ENCODE measurements at regions not wholly inside any gene's neighbourhood (a gene's known extent, or its start where the extent isn't known, plus 50 kb on each side); places are given as distances from the start of the nearest gene placed in this dataset.

DNA sequence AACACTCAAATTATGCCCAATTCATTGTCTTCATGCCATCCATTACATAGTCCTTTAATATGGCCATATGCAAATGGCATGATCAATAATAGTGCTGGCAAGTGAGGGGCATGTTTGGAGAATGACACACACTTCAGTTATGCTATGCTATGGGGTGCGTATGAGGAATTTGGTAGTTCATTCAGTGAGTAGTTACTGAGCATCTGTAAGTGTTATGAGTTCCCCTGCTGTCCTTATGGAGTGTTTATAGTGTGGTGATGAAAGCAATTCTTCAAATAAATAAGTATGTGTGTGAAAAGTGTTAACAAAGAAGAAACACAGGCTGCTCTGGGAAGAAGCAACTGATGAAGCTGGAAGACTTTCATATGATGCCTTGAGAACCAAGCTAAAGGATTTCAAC lies 383.7 kb upstream of the SLC14A2 start:
- H3K23ac ChIP-seq (ENCODE audit: low read length), result no peak overlapping the region
- no peak overlapping the region for H2BK15ac ChIP-seq (replicated peaks; ENCODE audit: low read depth)
- H3K79me1 ChIP-seq (ENCODE audit: low read length), result no peaks in the 10 kb centered on the region
- no peak overlapping the region for H3K27ac ChIP-seq (ENCODE audit: low read depth, low read length)
- H2BK120ac ChIP-seq (ENCODE audit: low read depth, low read length), result no peak overlapping the region
- no peak overlapping the region for H3K56ac ChIP-seq (ENCODE audit: low read length)
- no peak for DNase-seq
- no peak overlapping the region for H3K4me2 ChIP-seq (ENCODE audit: low read length)
- no peak overlapping the region for H4K8ac ChIP-seq (ENCODE audit: low read depth, low read length)
- H3K4me1 ChIP-seq (ENCODE audit: control insufficient read depth, low read depth, low read length), result no peaks in the 10 kb centered on the region
- H3K4me3 ChIP-seq (ENCODE audit: low read length), result no peak overlapping the region
- WGBS (ENCODE audit: extremely low coverage, insufficient coverage, low lambda C conversion rate), result no CpG with 5 or more reads among the region's 1 CpG
- H3K36me3 ChIP-seq (ENCODE audit: control insufficient read depth, insufficient read depth, low read length), result no peaks in the 10 kb centered on the region
- no peak overlapping the region for H2BK5ac ChIP-seq (ENCODE audit: low read length)
- no peak overlapping the region for H3K4ac ChIP-seq (ENCODE audit: low read depth, low read length)
- no peak overlapping the region for H3K18ac ChIP-seq (ENCODE audit: low read length)
- H3K27me3 ChIP-seq (ENCODE audit: insufficient read depth, low read length, poor library complexity), result no peaks in the 10 kb centered on the region
- H3K9ac ChIP-seq (ENCODE audit: low read length), result no peak overlapping the region
- no peak overlapping the region for H2AK5ac ChIP-seq (ENCODE audit: low read length)
- no peaks in the 10 kb centered on the region for H3K79me2 ChIP-seq (ENCODE audit: control insufficient read depth, insufficient read depth, low read length)
- no peak overlapping the region for H4K5ac ChIP-seq (ENCODE audit: low read length)

- no peaks in the 10 kb centered on the region for H3K4me1 ChIP-seq (ENCODE audit: control insufficient read depth, low read depth, low read length)
- H2BK5ac ChIP-seq (ENCODE audit: low read length), result no peak overlapping the region
- H3K4me2 ChIP-seq (ENCODE audit: low read length), result no peak overlapping the region
- H2BK120ac ChIP-seq (ENCODE audit: low read depth, low read length), result no peak overlapping the region
- DNase-seq, result no peak
- no peak overlapping the region for H2BK15ac ChIP-seq (replicated peaks; ENCODE audit: low read depth)
- no peaks in the 10 kb centered on the region for H3K27me3 ChIP-seq (ENCODE audit: insufficient read depth, low read length, poor library complexity)
- H3K4ac ChIP-seq (ENCODE audit: low read depth, low read length), result no peak overlapping the region
- H4K5ac ChIP-seq (ENCODE audit: low read length), result no peak overlapping the region
- no peak overlapping the region for H4K8ac ChIP-seq (ENCODE audit: low read depth, low read length)
- H3K79me2 ChIP-seq (ENCODE audit: control insufficient read depth, insufficient read depth, low read length), result no peaks in the 10 kb centered on the region
- no peak overlapping the region for H3K56ac ChIP-seq (ENCODE audit: low read length)
- H3K4me3 ChIP-seq (ENCODE audit: low read length), result no peak overlapping the region
- WGBS (ENCODE audit: extremely low coverage, insufficient coverage, low lambda C conversion rate), result no CpG with 5 or more reads among the region's 2 CpGs
- H3K9ac ChIP-seq (ENCODE audit: low read length), result no peak overlapping the region
- no peak overlapping the region for H3K23ac ChIP-seq (ENCODE audit: low read length)
- no peaks in the 10 kb centered on the region for H3K79me1 ChIP-seq (ENCODE audit: low read length)
- no peak overlapping the region for H2AK5ac ChIP-seq (ENCODE audit: low read length)
- H3K36me3 ChIP-seq (ENCODE audit: control insufficient read depth, insufficient read depth, low read length), result no peaks in the 10 kb centered on the region
- no peak overlapping the region for H3K18ac ChIP-seq (ENCODE audit: low read length)
- no peak overlapping the region for H3K27ac ChIP-seq (ENCODE audit: low read depth, low read length)
Measured at GRCh38 chr18:45232061-45232460, 383.2 kb upstream of the SLC14A2 start.

DNA sequence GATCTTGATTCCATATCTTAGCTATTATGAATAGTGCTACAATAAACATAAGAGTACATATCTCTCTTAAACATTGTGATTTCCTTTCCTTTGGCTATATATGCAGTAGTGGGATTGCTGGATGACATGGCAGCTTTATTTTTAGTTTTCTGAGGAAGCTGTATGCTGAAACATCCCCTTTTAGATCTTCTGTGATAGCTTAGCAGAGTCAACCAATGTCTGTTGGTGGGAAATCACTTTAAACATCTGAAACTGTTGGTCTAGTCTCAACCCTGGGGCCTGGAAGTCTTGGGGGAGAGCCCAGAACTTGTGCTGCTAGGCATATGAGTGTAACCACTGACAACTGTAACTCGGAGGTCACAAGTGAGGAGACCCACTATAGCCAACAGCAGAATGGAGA lies 378.6 kb upstream of the SLC14A2 start:
- Histone ChIP-seq H3K4me2 (ENCODE audit: low read length) (no peak overlapping the region), H3K27ac (ENCODE audit: low read depth, low read length) (no peak overlapping the region), H3K79me1 (ENCODE audit: low read length) (no peaks in the 10 kb centered on the region), H3K36me3 (ENCODE audit: control insufficient read depth, insufficient read depth, low read length) (no peaks in the 10 kb centered on the region), H2BK120ac (ENCODE audit: low read depth, low read length) (no peak overlapping the region), H3K18ac (ENCODE audit: low read length) (no peak overlapping the region), H3K56ac (ENCODE audit: low read length) (no peak overlapping the region), H3K4me1 (ENCODE audit: control insufficient read depth, low read depth, low read length) (no peaks in the 10 kb centered on the region), H3K79me2 (ENCODE audit: control insufficient read depth, insufficient read depth, low read length) (no peaks in the 10 kb centered on the region), H2BK15ac (replicated peaks; ENCODE audit: low read depth) (no peak overlapping the region), H2AK5ac (ENCODE audit: low read length) (no peak overlapping the region), H3K23ac (ENCODE audit: low read length) (no peak overlapping the region), H3K27me3 (ENCODE audit: insufficient read depth, low read length, poor library complexity) (no peaks in the 10 kb centered on the region), H3K9ac (ENCODE audit: low read length) (no peak overlapping the region), H2BK5ac (ENCODE audit: low read length) (no peak overlapping the region), H4K5ac (ENCODE audit: low read length) (no peak overlapping the region), H4K8ac (ENCODE audit: low read depth, low read length) (no peak overlapping the region), H3K4me3 (ENCODE audit: low read length) (no peak overlapping the region), H3K4ac (ENCODE audit: low read depth, low read length) (no peak overlapping the region)
- no peak for DNase-seq
- WGBS (ENCODE audit: extremely low coverage, insufficient coverage, low lambda C conversion rate), result no CpG with 5 or more reads among the region's 1 CpG

GRCh38 chr18:45237343-45238098 lies 377.8 kb upstream of the SLC14A2 start:
- no peak overlapping the region for H2BK5ac ChIP-seq (ENCODE audit: low read length)
- no peak overlapping the region for H2BK120ac ChIP-seq (ENCODE audit: low read depth, low read length)
- H3K27ac ChIP-seq (ENCODE audit: low read depth, low read length), result no peak overlapping the region
- no peak overlapping the region for H2AK5ac ChIP-seq (ENCODE audit: low read length)
- no peak overlapping the region for H3K9ac ChIP-seq (ENCODE audit: low read length)
- H3K4me3 ChIP-seq (ENCODE audit: low read length), result no peak overlapping the region
- H3K27me3 ChIP-seq (ENCODE audit: insufficient read depth, low read length, poor library complexity), result no peaks in the 10 kb centered on the region
- no peak overlapping the region for H3K56ac ChIP-seq (ENCODE audit: low read length)
- no peak overlapping the region for H3K18ac ChIP-seq (ENCODE audit: low read length)
- H3K36me3 ChIP-seq (ENCODE audit: control insufficient read depth, insufficient read depth, low read length), result no peaks in the 10 kb centered on the region
- DNase-seq, result no peak
- no peak overlapping the region for H4K8ac ChIP-seq (ENCODE audit: low read depth, low read length)
- H4K5ac ChIP-seq (ENCODE audit: low read length), result no peak overlapping the region
- no peak overlapping the region for H3K23ac ChIP-seq (ENCODE audit: low read length)
- H3K4me1 ChIP-seq (ENCODE audit: control insufficient read depth, low read depth, low read length), result no peaks in the 10 kb centered on the region
- H3K4ac ChIP-seq (ENCODE audit: low read depth, low read length), result no peak overlapping the region
- no peak overlapping the region for H2BK15ac ChIP-seq (replicated peaks; ENCODE audit: low read depth)
- WGBS (ENCODE audit: extremely low coverage, insufficient coverage, low lambda C conversion rate), result no CpG with 5 or more reads among the region's 7 CpGs
- no peak overlapping the region for H3K4me2 ChIP-seq (ENCODE audit: low read length)
- no peaks in the 10 kb centered on the region for H3K79me2 ChIP-seq (ENCODE audit: control insufficient read depth, insufficient read depth, low read length)
- H3K79me1 ChIP-seq (ENCODE audit: low read length), result no peaks in the 10 kb centered on the region

GRCh38 chr18:45241271-45241670 lies 374.0 kb upstream of the SLC14A2 start:
- WGBS (ENCODE audit: extremely low coverage, insufficient coverage, low lambda C conversion rate), result no CpG with 5 or more reads among the region's 3 CpGs
- H3K56ac ChIP-seq (ENCODE audit: low read length), result no peak overlapping the region

More at GRCh38 chr18:45241271-45241670, 374.0 kb upstream of the SLC14A2 start:
- H2AK5ac ChIP-seq (ENCODE audit: low read length), result no peak overlapping the region
- H3K27ac ChIP-seq (ENCODE audit: low read depth, low read length), result no peak overlapping the region
- no peaks in the 10 kb centered on the region for H3K79me1 ChIP-seq (ENCODE audit: low read length)
- H4K8ac ChIP-seq (ENCODE audit: low read depth, low read length), result no peak overlapping the region
- no peak overlapping the region for H3K23ac ChIP-seq (ENCODE audit: low read length)
- no peaks in the 10 kb centered on the region for H3K36me3 ChIP-seq (ENCODE audit: control insufficient read depth, insufficient read depth, low read length)
- no peak overlapping the region for H2BK120ac ChIP-seq (ENCODE audit: low read depth, low read length)
- H2BK15ac ChIP-seq (replicated peaks; ENCODE audit: low read depth), result no peak overlapping the region
- H3K18ac ChIP-seq (ENCODE audit: low read length), result no peak overlapping the region
- DNase-seq, result peak; percentile 39
- no peak overlapping the region for H3K4me3 ChIP-seq (ENCODE audit: low read length)
- no peaks in the 10 kb centered on the region for H3K4me1 ChIP-seq (ENCODE audit: control insufficient read depth, low read depth, low read length)
- no peak overlapping the region for H3K4me2 ChIP-seq (ENCODE audit: low read length)
- H2BK5ac ChIP-seq (ENCODE audit: low read length), result no peak overlapping the region
- H4K5ac ChIP-seq (ENCODE audit: low read length), result no peak overlapping the region
- H3K79me2 ChIP-seq (ENCODE audit: control insufficient read depth, insufficient read depth, low read length), result no peaks in the 10 kb centered on the region
- H3K9ac ChIP-seq (ENCODE audit: low read length), result no peak overlapping the region
- no peaks in the 10 kb centered on the region for H3K27me3 ChIP-seq (ENCODE audit: insufficient read depth, low read length, poor library complexity)
- no peak overlapping the region for H3K4ac ChIP-seq (ENCODE audit: low read depth, low read length)
